ENCODE measurements at regions not wholly inside any gene's neighbourhood (a gene's known extent, or its start where the extent isn't known, plus 50 kb on each side); places are given as distances from the start of the nearest gene placed in this dataset.

- Histone ChIP-seq H3K27ac (no peak overlapping the region), H3K4me1 (no peaks in the 10 kb centered on the region), H3K9me3 (peaks cover 0 to 94% (median 0%) of the 10 kb centered on the region in 11 donors), H3K4me3 (no peak overlapping the region), H3K36me3 (no peaks in the 10 kb centered on the region), H3K27me3 (peaks cover 0 to 66% (median 21%) of the 10 kb centered on the region in 7 donors)
- TF ChIP-seq CTCF (IDR thresholded peaks at IDR 0.05) = no peak
- intact Hi-C loops (cut with DNase I) = no loop called here
- DNase-seq = no peak
- ATAC-seq = no peak
- 57 to 59% methylated on average over 18 of the region's 18 CpGs for WGBS, 2 donors
These were observed 335.9 kb downstream of the ALG10 start for GRCh38 chr12:34358198-34358597.

- DNase-seq = no peak
- Histone ChIP-seq H3K4me1 (no peaks in the 10 kb centered on the region), H3K27me3 (peaks cover 0 to 42% (median 18%) of the 10 kb centered on the region in 7 donors), H3K36me3 (no peaks in the 10 kb centered on the region), H3K27ac (no peak overlapping the region), H3K9me3 (peaks cover 0 to 94% (median 0%) of the 10 kb centered on the region in 11 donors), H3K4me3 (no peak overlapping the region)
- TF ChIP-seq CTCF (IDR thresholded peaks at IDR 0.05) = no peak
- 50 to 53% methylated on average over 30 of the region's 30 CpGs for WGBS, 2 donors
- ATAC-seq = no peak
- intact Hi-C loops (cut with DNase I) = no loop called here
These were observed 339.5 kb downstream of the ALG10 start for GRCh38 chr12:34361721-34362316.

GRCh38 chr12:34363050-34363673, 340.9 kb downstream of the ALG10 start:
- TF ChIP-seq CTCF (IDR thresholded peaks at IDR 0.05) = no peak
- no peak for DNase-seq
- no peak overlapping the region for H3K4me3 ChIP-seq
- H3K27me3 ChIP-seq = peaks cover 0 to 30% (median 18%) of the 10 kb centered on the region in 7 donors
- H3K4me1 ChIP-seq = no peaks in the 10 kb centered on the region
- H3K27ac ChIP-seq = no peak overlapping the region
- 52 to 59% methylated on average over 39 of the region's 39 CpGs for WGBS, 2 donors
- intact Hi-C loops (cut with DNase I) = no loop called here
- H3K36me3 ChIP-seq = no peaks in the 10 kb centered on the region
- peaks cover 0 to 93% (median 0%) of the 10 kb centered on the region in 11 donors for H3K9me3 ChIP-seq
- ATAC-seq = no peak

GRCh38 chr12:34368079-34368478, 345.8 kb downstream of the ALG10 start:
- H3K27ac ChIP-seq = no peak overlapping the region
- no peak for TF ChIP-seq CTCF (IDR thresholded peaks at IDR 0.05)
- ATAC-seq (no peak), DNase-seq (no peak)
- no peaks in the 10 kb centered on the region for H3K4me1 ChIP-seq
- H3K4me3 ChIP-seq = no peak overlapping the region
- 49 to 63% methylated on average over 15 of the region's 15 CpGs for WGBS, 2 donors
- H3K27me3 ChIP-seq = peaks cover 0 to 11% (median 4%) of the 10 kb centered on the region in 7 donors
- H3K36me3 ChIP-seq = no peaks in the 10 kb centered on the region
- peaks cover 0 to 98% (median 6%) of the 10 kb centered on the region in 11 donors for H3K9me3 ChIP-seq
- intact Hi-C loops (cut with DNase I) = no loop called here
